ENCODE measurements at regions not wholly inside any gene's neighbourhood (a gene's known extent, or its start where the extent isn't known, plus 50 kb on each side); places are given as distances from the start of the nearest gene placed in this dataset.

- no peaks in the 10 kb centered on the region for H3K9me3 ChIP-seq
- intact Hi-C loops (cut with DNase I): no loop called here
- DNase-seq (peak; percentile 92 to 97 (median 95)), ATAC-seq (peak; percentile 80 to 88 (median 84))
- H3K36me3 ChIP-seq: no peaks in the 10 kb centered on the region
- no peak overlapping the region for H3K4me3 ChIP-seq
- peaks cover 0 to 39% (median 20%) of the 10 kb centered on the region in 4 donors for H3K4me1 ChIP-seq
- WGBS (ENCODE audit: insufficient coverage, low coverage, low lambda C conversion rate, missing lambda C conversion rate): 83% methylated on average over 1 of the region's 38 CpGs
- TF ChIP-seq POLR2A (IDR thresholded peaks at IDR 0.05): no peak
- peak; percentile 26 to 57 (median 46) for TF ChIP-seq CTCF (IDR thresholded peaks at IDR 0.05)
- no peaks in the 10 kb centered on the region for H3K27me3 ChIP-seq
- H3K27ac ChIP-seq: peak overlapping the region; percentile 27 to 77 (median 74)
These were observed 74.3 kb downstream of the RFLNA start for GRCh38 chr12:124369055-124369826.

GRCh38 chr12:124368421-124369032 is 73.6 kb downstream of the RFLNA start:
- Histone ChIP-seq H3K4me3 (no peak overlapping the region), H3K27me3 (no peaks in the 10 kb centered on the region), H3K27ac (peak overlapping the region in 1 of 3 donors; percentile 77), H3K4me1 (peaks cover 0 to 34% (median 17%) of the 10 kb centered on the region in 4 donors), H3K36me3 (no peaks in the 10 kb centered on the region), H3K9me3 (no peaks in the 10 kb centered on the region)
- DNase-seq (no peak), ATAC-seq (no peak)
- intact Hi-C loops (cut with DNase I): no loop called here
- TF ChIP-seq POLR2A (IDR thresholded peaks at IDR 0.05) (no peak), CTCF (IDR thresholded peaks at IDR 0.05) (no peak)
- 92% methylated on average over 7 of the region's 10 CpGs for WGBS (ENCODE audit: insufficient coverage, low coverage, low lambda C conversion rate, missing lambda C conversion rate)

- H3K4me3 ChIP-seq: no peak overlapping the region
- TF ChIP-seq POLR2A (IDR thresholded peaks at IDR 0.05) (no peak), CTCF (IDR thresholded peaks at IDR 0.05) (no peak)
- H3K27ac ChIP-seq: no peak overlapping the region
- intact Hi-C loops (cut with DNase I): no loop called here
- H3K27me3 ChIP-seq: no peaks in the 10 kb centered on the region
- DNase-seq: no peak
- peaks cover 0 to 35% (median 19%) of the 10 kb centered on the region in 4 donors for H3K4me1 ChIP-seq
- no peak for ATAC-seq
- no peaks in the 10 kb centered on the region for H3K36me3 ChIP-seq
- WGBS (ENCODE audit: insufficient coverage, low coverage, low lambda C conversion rate, missing lambda C conversion rate): 94% methylated on average over 12 of the region's 23 CpGs
- H3K9me3 ChIP-seq: no peaks in the 10 kb centered on the region
These were observed 71.0 kb downstream of the RFLNA start for GRCh38 chr12:124365726-124366430.

Small RNAs in the stretch of these regions (small RNA-seq; reads per million reads assigned to genes)
- gene AC073916.1: 0 reads per million in 2 experiments

Data from right lobe of liver (tissue), 6 donors.